ENCODE measurements at regions not wholly inside any gene's neighbourhood (a gene's known extent, or its start where the extent isn't known, plus 50 kb on each side); places are given as distances from the start of the nearest gene placed in this dataset.
A peak's percentile ranks its signal among the peaks of the same experiment; 100 is the strongest.

- TF ChIP-seq GATA1 (IDR thresholded peaks at IDR 0.05; ENCODE audit: low read depth, low read length): no peak
- no peak for TF ChIP-seq POLR2A (IDR thresholded peaks at IDR 0.05; ENCODE audit: low read length)
- DNase-seq: no peak
These were observed 1016.0 kb downstream of the FAM181B start for GRCh38 chr11:81717695-81718094.

DNA sequence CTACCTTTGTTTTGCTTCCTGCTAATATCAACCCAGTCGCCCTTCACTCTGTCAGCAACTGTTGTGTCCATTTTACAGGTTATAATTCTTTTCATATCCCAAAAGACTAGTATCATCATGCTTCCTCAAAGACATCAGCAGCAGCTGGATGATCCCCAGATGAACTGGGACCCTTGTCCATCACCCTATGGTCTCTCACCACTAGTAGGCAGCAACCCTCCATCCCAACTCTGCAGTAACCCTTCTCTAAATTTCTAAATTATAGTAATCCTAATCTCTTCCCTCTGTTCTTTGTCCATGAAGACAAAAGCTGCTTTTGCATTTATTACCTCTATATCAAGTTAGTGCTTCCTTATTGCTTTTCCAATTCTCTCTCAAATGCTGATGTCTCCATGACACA lies 1025.8 kb downstream of the FAM181B start:
- TF ChIP-seq GATA1 (IDR thresholded peaks at IDR 0.05; ENCODE audit: low read depth, low read length): no peak
- no peak for TF ChIP-seq POLR2A (IDR thresholded peaks at IDR 0.05; ENCODE audit: low read length)

DNA sequence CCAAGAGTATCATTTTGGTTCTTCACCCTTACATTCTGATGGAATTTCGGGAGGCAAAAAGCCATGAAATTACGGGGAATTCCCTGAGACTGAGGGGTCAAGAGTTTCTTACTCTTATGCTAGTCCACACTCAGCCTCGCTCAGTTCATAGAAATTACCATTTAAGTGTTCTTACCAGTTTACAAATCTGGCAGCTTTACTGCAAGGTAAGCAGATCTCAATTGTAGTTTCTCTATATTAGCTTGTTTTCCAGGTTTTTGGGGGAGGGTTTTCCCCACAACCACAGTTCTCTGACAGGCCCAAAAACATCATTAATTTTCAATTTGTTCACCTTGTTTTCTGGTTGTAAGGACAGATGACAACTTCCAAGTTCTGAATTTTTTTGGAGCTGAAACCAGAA lies 1028.4 kb downstream of the FAM181B start:
- TF ChIP-seq GATA1 (IDR thresholded peaks at IDR 0.05; ENCODE audit: low read depth, low read length) (no peak), POLR2A (IDR thresholded peaks at IDR 0.05; ENCODE audit: low read length) (no peak)
- DNase-seq: no peak

More for the DNA sequence above, 1025.8 kb downstream of the FAM181B start:
- no peak for DNase-seq

DNA sequence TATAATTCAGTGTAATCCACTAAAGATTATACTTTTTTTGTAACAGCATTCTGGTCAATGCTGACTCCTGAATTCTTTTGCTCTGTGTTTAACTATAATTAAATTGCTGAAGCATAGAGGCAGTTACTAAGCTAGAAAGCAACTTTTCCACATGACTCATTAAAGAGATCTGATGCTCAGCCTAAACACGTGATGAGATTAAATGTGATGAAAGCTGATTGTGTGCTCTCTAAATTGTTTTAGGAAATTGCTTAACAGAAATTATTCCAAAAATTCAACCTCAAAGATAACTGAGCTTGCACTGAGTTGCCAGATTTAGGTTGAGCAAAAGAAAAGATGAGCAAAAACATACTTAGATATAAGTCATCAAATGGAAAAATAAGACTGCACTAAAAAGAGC lies 1033.6 kb downstream of the FAM181B start:
- DNase-seq: no peak
- TF ChIP-seq POLR2A (IDR thresholded peaks at IDR 0.05; ENCODE audit: low read length) (no peak), GATA1 (IDR thresholded peaks at IDR 0.05; ENCODE audit: low read depth, low read length) (no peak)

GRCh38 chr11:81687057-81687456 lies 1046.6 kb downstream of the FAM181B start:
- DNase-seq: no peak
- TF ChIP-seq POLR2A (IDR thresholded peaks at IDR 0.05; ENCODE audit: low read length) (no peak), GATA1 (IDR thresholded peaks at IDR 0.05; ENCODE audit: low read depth, low read length) (no peak)

DNA sequence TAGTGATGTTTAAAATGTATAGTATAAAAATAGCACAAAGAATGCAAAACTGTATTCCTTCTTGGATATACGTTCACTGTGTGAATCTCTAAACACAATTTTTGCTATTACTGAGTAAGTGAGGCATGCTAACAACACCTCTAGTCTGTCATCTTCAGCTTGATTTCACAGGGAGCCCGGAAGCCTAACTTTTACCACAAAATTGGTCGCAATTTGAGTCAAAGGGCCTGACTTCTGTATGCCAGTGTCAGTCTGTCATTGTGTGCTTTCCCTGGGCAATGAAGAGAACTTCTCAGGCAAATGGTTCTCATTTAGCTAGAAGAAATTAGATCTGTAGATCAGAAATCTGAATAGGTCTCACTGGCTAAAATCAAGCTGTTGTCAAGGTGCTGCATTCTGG lies 1059.5 kb downstream of the FAM181B start:
- no peak for TF ChIP-seq GATA1 (IDR thresholded peaks at IDR 0.05; ENCODE audit: low read depth, low read length)
- TF ChIP-seq POLR2A (IDR thresholded peaks at IDR 0.05; ENCODE audit: low read length): no peak
- DNase-seq: no peak

- no peak for DNase-seq
- no peak for TF ChIP-seq GATA1 (IDR thresholded peaks at IDR 0.05; ENCODE audit: low read depth, low read length)
- TF ChIP-seq POLR2A (IDR thresholded peaks at IDR 0.05; ENCODE audit: low read length): no peak
These were observed 1060.7 kb downstream of the FAM181B start for GRCh38 chr11:81673001-81673400.

DNA sequence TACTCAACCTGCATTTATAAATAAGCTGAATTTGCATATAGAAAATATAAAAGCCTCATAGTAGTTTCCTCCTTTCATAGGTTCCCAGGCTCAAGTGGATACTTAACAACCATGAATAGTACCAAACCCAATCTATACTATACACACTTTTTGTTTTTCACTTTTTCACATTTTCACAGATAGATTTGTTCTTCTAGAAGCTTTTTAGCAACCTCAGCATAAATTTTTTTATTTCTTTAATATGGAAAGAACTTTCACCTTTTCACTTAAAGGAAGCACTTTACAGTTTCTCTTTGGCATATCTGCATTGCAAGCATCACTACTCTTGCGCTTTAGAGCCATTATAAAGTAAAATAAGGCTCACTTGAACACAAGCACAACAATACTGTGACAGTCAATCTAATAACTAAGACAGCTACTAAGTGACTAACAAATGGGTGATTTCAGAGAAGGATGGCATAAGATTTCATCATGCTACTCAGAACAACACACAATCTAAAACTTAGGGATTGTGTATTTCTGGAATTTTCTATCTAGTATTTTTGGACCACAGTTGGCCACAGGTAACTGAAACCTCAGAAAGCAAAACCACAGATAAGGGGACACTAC lies 1063.6 kb downstream of the FAM181B start:
- DNase-seq: no peak
- TF ChIP-seq POLR2A (IDR thresholded peaks at IDR 0.05; ENCODE audit: low read length): no peak
- TF ChIP-seq GATA1 (IDR thresholded peaks at IDR 0.05; ENCODE audit: low read depth, low read length): no peak

- TF ChIP-seq POLR2A (IDR thresholded peaks at IDR 0.05; ENCODE audit: low read length) (no peak), GATA1 (IDR thresholded peaks at IDR 0.05; ENCODE audit: low read depth, low read length) (no peak)
- DNase-seq: peak; percentile 8 to 17
These were observed 1074.9 kb downstream of the FAM181B start for GRCh38 chr11:81658722-81659121.

DNA sequence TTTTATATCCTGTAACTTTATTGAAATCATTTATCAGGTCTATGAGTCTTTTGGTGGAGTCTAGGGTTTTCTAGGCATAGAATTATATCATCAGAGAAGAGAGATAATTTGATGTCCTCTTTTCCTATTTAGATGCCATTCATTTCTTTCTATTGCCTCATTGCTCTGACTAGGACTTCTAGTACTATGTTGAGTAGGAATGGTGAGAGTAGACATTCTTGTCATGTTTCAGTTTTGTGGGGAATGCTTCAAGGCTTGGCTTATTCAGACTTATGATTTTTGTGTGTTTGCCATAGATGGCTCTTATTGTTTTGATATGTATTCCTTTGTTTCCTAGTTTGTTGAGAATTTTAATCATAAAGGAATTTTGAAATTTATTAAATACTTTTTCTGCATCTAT lies 1078.3 kb downstream of the FAM181B start:
- DNase-seq: no peak

DNA sequence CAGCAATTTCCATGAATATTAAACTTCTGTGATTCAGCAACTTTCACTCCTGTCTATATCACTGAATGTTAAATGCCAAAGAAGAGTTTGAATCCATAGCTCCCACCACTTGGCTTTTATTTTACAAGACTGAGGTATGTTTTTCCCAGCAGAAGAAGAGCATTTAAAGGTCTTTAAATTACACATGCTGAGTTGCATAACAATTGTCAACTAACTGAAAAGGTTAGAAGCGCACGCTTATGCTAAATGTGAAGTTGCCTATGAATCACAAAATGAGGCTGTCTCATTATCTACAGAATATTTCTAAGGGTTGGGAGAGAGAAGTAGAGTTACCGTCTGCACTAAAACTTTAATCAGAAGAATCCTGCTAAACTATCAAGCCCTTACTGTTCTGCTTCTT lies 1086.3 kb downstream of the FAM181B start:
- TF ChIP-seq POLR2A (IDR thresholded peaks at IDR 0.05; ENCODE audit: low read length) (no peak), GATA1 (IDR thresholded peaks at IDR 0.05; ENCODE audit: low read depth, low read length) (no peak)
- DNase-seq: no peak

More for the DNA sequence above, 1078.3 kb downstream of the FAM181B start:
- TF ChIP-seq GATA1 (IDR thresholded peaks at IDR 0.05; ENCODE audit: low read depth, low read length): no peak
- TF ChIP-seq POLR2A (IDR thresholded peaks at IDR 0.05; ENCODE audit: low read length): no peak

GRCh38 chr11:81644239-81644840 lies 1089.3 kb downstream of the FAM181B start:
- TF ChIP-seq GATA1 (IDR thresholded peaks at IDR 0.05; ENCODE audit: low read depth, low read length): no peak
- TF ChIP-seq POLR2A (IDR thresholded peaks at IDR 0.05; ENCODE audit: low read length): no peak
- peak; percentile 33 to 45 for DNase-seq

DNA sequence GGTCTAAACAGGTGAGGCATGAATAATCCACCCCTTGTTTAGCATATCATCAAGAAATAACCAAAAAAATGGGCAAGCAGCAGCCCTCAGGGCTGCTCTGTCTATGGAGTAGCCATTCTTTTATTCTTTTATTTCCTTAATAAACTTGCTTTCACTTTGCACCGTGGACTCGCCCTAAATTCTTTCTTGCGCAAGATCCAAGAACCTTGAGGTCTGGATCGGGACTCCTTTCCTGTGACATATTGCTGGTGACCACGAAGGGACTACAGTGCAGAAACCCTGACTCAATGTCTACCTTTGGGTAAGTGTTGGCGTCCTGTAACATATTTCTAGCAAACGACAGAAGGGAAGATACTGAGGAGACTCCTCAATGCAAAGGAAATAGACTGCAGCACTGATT lies 1099.2 kb downstream of the FAM181B start:
- no peak for DNase-seq
- TF ChIP-seq POLR2A (IDR thresholded peaks at IDR 0.05; ENCODE audit: low read length): no peak
- no peak for TF ChIP-seq GATA1 (IDR thresholded peaks at IDR 0.05; ENCODE audit: low read depth, low read length)

GRCh38 chr11:81602508-81602907 lies 1131.2 kb downstream of the FAM181B start:
- DNase-seq: peak in 1 of 2 experiments; percentile 29
- TF ChIP-seq GATA1 (IDR thresholded peaks at IDR 0.05; ENCODE audit: low read depth, low read length) (no peak), POLR2A (IDR thresholded peaks at IDR 0.05; ENCODE audit: low read length) (no peak)

DNA sequence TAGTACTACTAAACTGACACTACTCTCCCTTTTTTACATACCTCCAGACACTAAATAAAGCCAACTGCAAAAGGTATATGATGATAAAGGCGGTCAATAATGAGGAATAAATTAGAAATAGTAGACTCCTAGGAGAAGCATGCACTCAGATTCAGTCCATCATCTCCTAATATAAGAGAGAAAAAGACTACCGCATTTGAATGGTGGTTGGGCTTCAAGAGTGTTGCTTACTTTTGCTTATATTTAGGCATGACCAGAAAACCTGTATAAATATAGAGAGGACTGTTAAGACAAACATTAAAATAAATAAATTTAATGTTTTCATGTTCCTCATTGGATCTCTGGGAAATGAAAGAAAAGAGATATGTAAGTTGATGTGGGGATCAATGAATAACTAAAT lies 1137.0 kb downstream of the FAM181B start:
- DNase-seq: no peak
- no peak for TF ChIP-seq POLR2A (IDR thresholded peaks at IDR 0.05; ENCODE audit: low read length)
- no peak for TF ChIP-seq GATA1 (IDR thresholded peaks at IDR 0.05; ENCODE audit: low read depth, low read length)
